Lower lobe of right lung (tissue), 2 donors: ENCODE measurements at regions not wholly inside any gene's neighbourhood (a gene's known extent, or its start where the extent isn't known, plus 50 kb on each side); places are given as distances from the start of the nearest gene placed in this dataset.

Experiments
- ATAC-seq, 2 donors: fragments of 200-7000 bp; cut with Tn5 transposase; one replicate each; pipeline ENCODE4 v1.9.1; 2020 to 2022; ENCODE audit warnings: mild to moderate bottlenecking in 2 of 2, moderate library complexity in 2 of 2
- DNase-seq: peaks from one replicate; pipeline ENCODE4 v3.0.0-alpha.2; 2020
- H3K27ac ChIP-seq: fragments of 200-600 bp; one replicate; pipeline ENCODE4 v1.8.0; 2022
- H3K27me3 ChIP-seq: fragments of 200-600 bp; one replicate; pipeline ENCODE4 v1.8.0; 2022; ENCODE audit warnings: low read depth
- H3K36me3 ChIP-seq: fragments of 200-600 bp; one replicate; pipeline ENCODE4 v1.8.0; 2022; ENCODE audit warnings: mild to moderate bottlenecking
- H3K4me1 ChIP-seq: fragments of 200-600 bp; one replicate; pipeline ENCODE4 v1.8.0; 2022
- H3K4me3 ChIP-seq: fragments of 200-600 bp; one replicate; pipeline ENCODE4 v1.8.0; 2022; ENCODE audit warnings: mild to moderate bottlenecking
- H3K9me3 ChIP-seq: fragments of 200-600 bp; one replicate; pipeline ENCODE4 v1.8.0; 2022
- CTCF ChIP-seq: fragments of 200-600 bp; IDR thresholded peaks from one replicate; pipeline ENCODE4 v1.8.0; 2022; ENCODE audit warnings: antibody characterized with exemption, mild to moderate bottlenecking
- intact Hi-C: fragments of 100-400 bp; cut with DNase I; formaldehyde crosslinking; loops from one replicate; pipeline ENCODE4 v1.11.0; 2022
- donor health status: DM: no; HTN: yes; CAD: no; lungs with severe emphysema.

DNA sequence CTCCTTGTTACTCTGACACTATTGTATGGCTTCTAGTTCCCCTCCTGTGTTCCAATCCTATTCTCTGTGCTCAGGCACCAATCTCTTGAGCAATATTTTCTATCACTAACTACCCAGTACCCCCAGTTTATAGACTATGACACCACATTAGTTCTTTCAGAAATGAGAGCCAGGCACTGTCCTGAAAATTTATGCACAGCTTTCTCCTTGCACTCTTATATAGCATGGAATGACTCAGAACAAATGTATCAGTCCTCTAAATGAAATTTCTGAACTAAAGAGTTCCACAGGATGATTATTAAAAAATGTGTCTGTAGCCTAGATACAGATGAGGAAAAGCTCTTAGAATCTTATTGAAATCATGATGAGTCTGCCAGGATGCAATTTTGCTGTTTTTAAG, 489.9 kb downstream of the XPNPEP1 start:
- intact Hi-C loops: no loop called here
- ATAC-seq (no peak), DNase-seq (no peak)
- TF ChIP-seq CTCF: no peak
- Histone ChIP-seq H3K27ac (no peak overlapping the region), H3K27me3 (no peaks in the 10 kb centered on the region), H3K4me1 (no peaks in the 10 kb centered on the region), H3K9me3 (no peaks in the 10 kb centered on the region), H3K36me3 (no peaks in the 10 kb centered on the region), H3K4me3 (no peak overlapping the region)

DNA sequence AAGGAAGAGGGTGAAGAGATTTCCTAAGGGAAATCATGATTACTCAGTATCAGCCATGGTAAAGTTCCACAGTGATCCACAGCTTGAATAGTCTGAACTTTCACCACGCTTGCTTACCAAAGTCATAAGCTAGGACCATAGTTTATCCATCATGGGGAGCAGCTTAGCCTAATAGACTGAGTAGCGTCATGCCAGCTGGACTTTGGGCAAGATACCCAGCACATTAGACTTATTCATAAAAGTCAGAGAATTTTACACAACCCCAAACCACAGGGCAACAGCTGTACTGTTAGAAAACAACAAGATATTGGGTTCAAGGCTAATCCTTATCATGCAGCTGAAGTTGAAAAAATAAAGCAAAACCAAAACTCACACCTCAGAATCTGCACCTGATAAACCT, 491.0 kb downstream of the XPNPEP1 start:
- Histone ChIP-seq H3K4me3 (no peak overlapping the region), H3K27ac (no peak overlapping the region), H3K4me1 (no peaks in the 10 kb centered on the region), H3K27me3 (no peaks in the 10 kb centered on the region), H3K9me3 (no peaks in the 10 kb centered on the region), H3K36me3 (no peaks in the 10 kb centered on the region)
- intact Hi-C loops: no loop called here
- TF ChIP-seq CTCF: no peak
- DNase-seq: no peak
- ATAC-seq: no peak

DNA sequence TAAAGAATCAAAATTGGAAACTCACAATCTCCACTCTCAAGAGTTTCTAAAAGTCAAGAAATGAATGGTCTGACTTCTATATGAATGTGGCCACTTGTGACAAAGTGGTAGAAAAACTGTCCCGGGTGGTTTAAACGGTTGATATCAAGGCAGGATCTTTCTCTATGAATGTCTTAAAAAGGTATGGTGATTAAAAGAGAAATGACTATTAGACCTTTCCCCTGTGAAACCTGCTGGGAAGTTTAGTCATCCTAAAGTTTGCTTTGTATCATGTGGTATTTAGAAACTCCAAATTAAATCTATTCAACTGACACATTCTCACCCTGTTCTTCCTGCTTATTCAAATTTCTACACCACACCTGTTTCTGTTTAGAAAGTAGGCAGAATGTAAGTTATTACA, 492.5 kb downstream of the XPNPEP1 start:
- Histone ChIP-seq H3K9me3 (no peaks in the 10 kb centered on the region), H3K27ac (no peak overlapping the region), H3K36me3 (no peaks in the 10 kb centered on the region), H3K4me1 (no peaks in the 10 kb centered on the region), H3K4me3 (no peak overlapping the region), H3K27me3 (no peaks in the 10 kb centered on the region)
- intact Hi-C loops: no loop called here
- no peak for ATAC-seq
- DNase-seq: no peak
- no peak for TF ChIP-seq CTCF

DNA sequence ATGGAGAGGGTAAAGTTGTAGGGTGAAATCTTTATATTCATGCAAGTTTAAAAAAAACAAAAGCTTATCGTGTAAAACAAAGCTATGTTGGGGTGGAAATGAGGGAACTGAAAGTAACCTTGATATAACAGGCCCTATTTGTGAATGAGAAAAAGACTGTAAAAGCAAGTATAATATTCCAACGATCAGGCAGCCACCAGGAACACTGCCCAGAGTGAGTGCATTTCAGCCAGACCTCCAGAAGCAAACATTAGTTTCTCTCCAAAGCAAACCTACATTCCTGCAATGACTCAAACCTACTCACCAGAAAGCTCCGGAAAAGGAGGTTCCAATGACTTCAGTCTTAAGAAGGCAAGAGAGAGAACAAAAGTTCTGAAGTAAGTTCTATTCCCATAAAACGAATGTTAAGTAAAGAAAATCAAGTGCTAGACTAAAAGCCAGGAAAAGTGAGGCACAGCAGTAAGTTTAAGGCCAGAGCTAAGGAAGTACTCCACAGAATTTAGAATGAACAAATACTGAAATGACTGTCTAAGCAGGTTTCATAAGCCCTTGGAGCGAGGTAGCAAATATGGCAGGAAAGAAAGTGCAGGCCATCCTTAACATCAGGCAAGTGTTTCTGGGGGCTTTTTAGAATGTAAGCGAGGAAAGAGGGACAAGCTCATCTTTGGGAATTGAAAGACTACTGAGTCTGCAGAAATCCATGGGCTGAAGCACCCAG, 493.1 kb downstream of the XPNPEP1 start:
- H3K36me3 ChIP-seq: no peaks in the 10 kb centered on the region
- no peak overlapping the region for H3K27ac ChIP-seq
- ATAC-seq (no peak), DNase-seq (no peak)
- no peaks in the 10 kb centered on the region for H3K9me3 ChIP-seq
- TF ChIP-seq CTCF: no peak
- H3K4me1 ChIP-seq: no peaks in the 10 kb centered on the region
- H3K27me3 ChIP-seq: no peaks in the 10 kb centered on the region
- intact Hi-C loops: no loop called here
- no peak overlapping the region for H3K4me3 ChIP-seq

GRCh38 chr10:109428775-109429491, 494.4 kb downstream of the XPNPEP1 start:
- Histone ChIP-seq H3K27me3 (no peaks in the 10 kb centered on the region), H3K36me3 (no peaks in the 10 kb centered on the region), H3K4me1 (no peaks in the 10 kb centered on the region), H3K4me3 (no peak overlapping the region), H3K27ac (no peak overlapping the region), H3K9me3 (no peaks in the 10 kb centered on the region)
- DNase-seq (no peak), ATAC-seq (no peak)
- no peak for TF ChIP-seq CTCF
- intact Hi-C loops: no loop called here
